ENCODE measurements at regions not wholly inside any gene's neighbourhood (a gene's known extent, or its start where the extent isn't known, plus 50 kb on each side); places are given as distances from the start of the nearest gene placed in this dataset.
"Not testable (repeated sequence)": the region's sequence is repeated elsewhere in the genome, so short reads cannot be mapped to it uniquely, and the experiment has no call there.

GRCh38 chr6:105859457-105859856 is 226.7 kb upstream of the PRDM1 start:
- no peaks in the 10 kb centered on the region for H3K36me3 ChIP-seq
- H3K4me1 ChIP-seq, result no peaks in the 10 kb centered on the region
- H3K4me3 ChIP-seq, result no peak overlapping the region
- no peaks in the 10 kb centered on the region for H3K27me3 ChIP-seq
- no peak for DNase-seq (ENCODE audit: low spot score)
- H3K9me3 ChIP-seq, result no peaks in the 10 kb centered on the region
- H3K27ac ChIP-seq, result no peak overlapping the region
- TF ChIP-seq CTCF (IDR thresholded peaks at IDR 0.05), result no peak

- H3K27ac ChIP-seq; H3K4me3 ChIP-seq; H3K9me3 ChIP-seq; H3K36me3 ChIP-seq; H3K4me1 ChIP-seq; DNase-seq (ENCODE audit: low spot score); H3K27me3 ChIP-seq: not testable (repeated sequence)
These were observed 227.5 kb upstream of the PRDM1 start for GRCh38 chr6:105858639-105859038.

- TF ChIP-seq CTCF (IDR thresholded peaks at IDR 0.05), result no peak
- H3K27me3 ChIP-seq, result no peaks in the 10 kb centered on the region
- H3K4me1 ChIP-seq, result no peaks in the 10 kb centered on the region
- no peaks in the 10 kb centered on the region for H3K36me3 ChIP-seq
- H3K27ac ChIP-seq, result no peak overlapping the region
- no peaks in the 10 kb centered on the region for H3K9me3 ChIP-seq
- no peak overlapping the region for H3K4me3 ChIP-seq
- no peak for DNase-seq (ENCODE audit: low spot score)
These were observed 230.7 kb upstream of the PRDM1 start for GRCh38 chr6:105855433-105855832.

GRCh38 chr6:105853979-105854378 is 232.2 kb upstream of the PRDM1 start:
- H3K27me3 ChIP-seq; DNase-seq (ENCODE audit: low spot score); H3K4me1 ChIP-seq; H3K27ac ChIP-seq; H3K9me3 ChIP-seq; H3K4me3 ChIP-seq; H3K36me3 ChIP-seq: not testable (repeated sequence)

- Histone ChIP-seq H3K27ac (no peak overlapping the region), H3K27me3 (no peaks in the 10 kb centered on the region), H3K36me3 (no peaks in the 10 kb centered on the region), H3K9me3 (no peaks in the 10 kb centered on the region), H3K4me1 (no peaks in the 10 kb centered on the region), H3K4me3 (no peak overlapping the region)
- no peak for TF ChIP-seq CTCF (IDR thresholded peaks at IDR 0.05)
- no peak for DNase-seq (ENCODE audit: low spot score)
These were observed 234.5 kb upstream of the PRDM1 start for GRCh38 chr6:105851606-105852005.

GRCh38 chr6:105851113-105851580 is 235.0 kb upstream of the PRDM1 start:
- no peaks in the 10 kb centered on the region for H3K4me1 ChIP-seq
- TF ChIP-seq CTCF (IDR thresholded peaks at IDR 0.05), result no peak
- no peak for DNase-seq (ENCODE audit: low spot score)
- no peaks in the 10 kb centered on the region for H3K36me3 ChIP-seq
- H3K4me3 ChIP-seq, result no peak overlapping the region
- no peaks in the 10 kb centered on the region for H3K9me3 ChIP-seq
- H3K27me3 ChIP-seq, result no peaks in the 10 kb centered on the region
- H3K27ac ChIP-seq, result no peak overlapping the region

- no peak overlapping the region for H3K4me3 ChIP-seq
- H3K4me1 ChIP-seq, result no peaks in the 10 kb centered on the region
- no peak for TF ChIP-seq CTCF (IDR thresholded peaks at IDR 0.05)
- no peak for DNase-seq (ENCODE audit: low spot score)
- H3K36me3 ChIP-seq, result no peaks in the 10 kb centered on the region
- no peak overlapping the region for H3K27ac ChIP-seq
- no peaks in the 10 kb centered on the region for H3K9me3 ChIP-seq
- H3K27me3 ChIP-seq, result no peaks in the 10 kb centered on the region
These were observed 235.6 kb upstream of the PRDM1 start for GRCh38 chr6:105850261-105851112.
